Stimulated activated CD8-positive, alpha-beta memory T cell treated with anti-CD3 and anti-CD28 coated beads, Interleukin-4, amount 100 ng/mL, for 48 hours (primary cell): ENCODE measurements at regions not wholly inside any gene's neighbourhood (a gene's known extent, or its start where the extent isn't known, plus 50 kb on each side); places are given as distances from the start of the nearest gene placed in this dataset.
"Not testable (repeated sequence)": the region's sequence is repeated elsewhere in the genome, so short reads cannot be mapped to it uniquely, and the experiment has no call there.

Experiments
- DNase-seq: peaks from one replicate; pipeline ENCODE4 v3.0.0-alpha.2; 2020

DNA sequence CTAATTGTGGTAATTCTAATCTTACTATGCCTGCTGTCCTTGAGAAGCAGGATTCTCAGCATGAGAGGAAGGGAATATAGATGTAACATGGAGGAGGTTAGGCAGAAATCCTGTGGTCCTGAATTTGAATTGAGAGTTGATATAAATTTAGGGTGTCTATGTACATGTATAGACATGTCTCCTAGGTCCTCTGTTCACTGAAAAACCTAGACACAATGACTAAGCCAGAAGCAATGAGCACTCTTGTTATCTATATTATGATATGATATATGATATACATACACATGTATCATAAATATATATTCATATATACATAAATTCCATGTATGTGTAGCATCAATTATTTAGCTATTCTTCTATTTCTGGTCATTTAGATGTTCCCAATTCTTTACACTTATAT lies 173.3 kb upstream of the MKLN1 start:
- DNase-seq: no peak

DNA sequence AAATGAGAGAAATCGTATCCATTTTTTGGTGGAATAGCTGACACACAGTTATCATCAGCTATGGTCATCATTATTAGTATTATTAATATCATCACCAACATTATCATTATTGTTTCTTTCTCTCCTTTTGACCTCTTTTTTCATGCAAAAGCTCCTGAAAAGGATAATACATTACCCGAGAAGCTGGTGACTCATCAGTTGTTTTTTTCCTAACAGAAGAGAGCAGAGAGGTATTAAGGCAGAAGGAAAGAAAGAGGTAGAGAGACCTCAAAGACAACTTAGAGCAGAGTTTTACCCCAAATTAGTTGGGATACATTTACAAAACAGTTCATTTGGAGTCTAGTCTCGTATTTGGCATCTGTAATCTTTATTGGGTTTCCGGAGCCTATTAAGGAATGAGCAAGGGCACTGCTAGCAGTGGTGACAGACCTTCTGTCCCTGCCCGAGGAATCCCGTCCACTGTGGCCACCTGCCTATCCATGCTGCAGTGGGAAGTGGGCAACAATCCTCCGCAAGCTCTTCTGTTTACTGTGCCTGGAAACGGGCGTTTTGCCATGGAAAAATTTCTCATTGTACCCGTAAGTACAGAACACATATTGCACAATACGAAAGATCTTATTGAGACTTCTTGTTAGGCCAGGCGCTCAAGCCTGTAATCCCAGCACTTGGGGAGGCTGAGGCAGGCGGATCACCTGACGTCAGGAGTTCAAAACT lies 170.0 kb upstream of the MKLN1 start:
- no peak for DNase-seq

DNA sequence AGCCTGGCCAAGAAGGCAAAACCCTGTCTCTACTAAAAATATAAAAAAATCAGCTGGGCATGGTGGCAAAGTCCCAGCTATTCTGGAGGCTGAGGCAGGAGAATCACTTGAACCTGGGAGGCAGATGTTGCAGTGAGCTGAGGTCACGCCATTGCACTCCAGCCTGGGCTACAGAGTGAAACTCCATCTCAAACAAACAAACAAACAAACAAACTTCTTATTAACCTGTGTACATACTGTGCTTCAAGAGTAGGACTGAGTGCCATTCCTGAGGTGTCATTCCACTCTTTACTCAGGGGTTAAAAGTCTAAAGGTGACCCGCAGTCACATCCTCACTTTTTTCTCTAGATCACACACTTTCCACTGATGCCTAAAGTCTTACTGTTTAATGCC lies 169.4 kb upstream of the MKLN1 start:
- not testable (repeated sequence) for DNase-seq

DNA sequence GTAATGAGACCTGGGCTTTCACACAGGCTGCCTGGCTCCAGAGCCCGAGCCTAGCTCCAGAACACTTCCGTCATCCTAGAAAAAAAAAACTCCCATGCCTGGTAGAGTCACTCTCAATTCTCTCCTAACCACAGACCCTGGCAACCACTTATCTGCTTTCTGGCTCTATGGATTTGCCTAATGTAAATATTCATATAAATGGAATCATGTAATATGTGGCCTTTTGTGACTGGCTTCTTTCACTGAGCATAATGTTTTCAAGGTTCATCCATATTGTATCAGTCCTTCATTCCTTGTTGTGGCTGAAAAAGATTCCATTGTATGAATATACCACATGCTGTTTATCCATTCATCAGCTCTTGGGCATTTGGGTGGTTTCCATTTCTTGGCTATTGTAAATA lies 167.7 kb upstream of the MKLN1 start:
- no peak for DNase-seq

DNA sequence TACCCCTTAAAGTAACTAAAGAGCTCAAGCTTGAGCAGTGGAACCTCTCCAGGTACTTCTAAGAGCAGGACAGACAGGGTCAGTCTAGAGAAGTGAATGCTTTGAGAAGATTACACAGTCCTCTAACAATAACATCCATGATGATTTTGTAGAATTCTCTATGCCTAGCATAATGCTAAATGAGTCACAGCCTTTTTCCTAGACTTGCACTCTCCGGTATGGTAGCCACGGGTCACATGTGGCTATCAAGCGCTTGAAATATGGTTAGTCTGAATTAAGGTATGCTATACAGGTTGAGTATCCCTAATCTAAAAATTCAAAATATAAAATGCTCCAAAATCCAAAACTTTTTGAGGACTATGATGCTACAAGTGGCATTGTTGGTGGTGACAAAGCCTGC lies 166.6 kb upstream of the MKLN1 start:
- no peak for DNase-seq

DNA sequence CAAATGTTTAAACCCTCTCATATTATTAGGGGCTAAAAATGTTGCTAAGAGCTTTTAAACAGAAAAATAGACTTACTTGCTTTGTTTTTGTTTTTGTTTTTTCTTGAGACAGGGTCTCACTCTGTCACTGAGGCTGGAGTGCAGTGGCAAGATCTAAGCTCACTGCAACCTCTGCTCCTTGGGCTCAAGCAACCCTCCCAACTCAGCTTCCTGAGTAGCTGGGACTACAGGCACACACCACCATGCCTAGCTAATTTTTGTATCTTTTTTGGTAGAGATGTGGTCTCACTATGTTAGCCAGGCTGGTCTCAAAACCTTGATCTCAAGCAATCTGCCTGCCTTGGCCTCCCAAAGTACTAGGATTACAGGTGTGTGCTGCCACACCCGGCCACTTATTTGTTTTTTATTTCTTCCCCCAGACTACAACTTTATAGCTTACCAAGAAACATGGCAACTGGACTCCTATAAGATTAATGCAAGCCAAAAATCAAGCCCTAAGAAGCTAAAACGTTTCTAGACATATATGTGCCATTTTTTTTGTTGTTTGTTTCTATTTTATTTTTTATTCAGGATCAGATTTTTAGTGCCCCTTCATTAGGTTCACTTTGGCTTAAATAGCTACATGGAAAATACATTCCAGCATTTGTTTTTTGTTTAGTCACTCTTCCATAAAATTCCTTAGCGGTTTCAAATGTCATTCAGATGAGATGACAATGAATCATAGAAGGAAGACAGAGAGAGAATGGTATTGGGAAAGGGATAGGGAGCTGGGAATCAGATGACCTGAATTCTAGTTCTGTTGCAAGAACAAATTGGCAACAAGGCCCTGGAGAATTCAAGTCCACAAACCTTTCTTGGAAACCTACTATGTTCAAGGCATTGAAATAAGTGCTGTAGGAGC lies 163.4 kb upstream of the MKLN1 start:
- DNase-seq: no peak

DNA sequence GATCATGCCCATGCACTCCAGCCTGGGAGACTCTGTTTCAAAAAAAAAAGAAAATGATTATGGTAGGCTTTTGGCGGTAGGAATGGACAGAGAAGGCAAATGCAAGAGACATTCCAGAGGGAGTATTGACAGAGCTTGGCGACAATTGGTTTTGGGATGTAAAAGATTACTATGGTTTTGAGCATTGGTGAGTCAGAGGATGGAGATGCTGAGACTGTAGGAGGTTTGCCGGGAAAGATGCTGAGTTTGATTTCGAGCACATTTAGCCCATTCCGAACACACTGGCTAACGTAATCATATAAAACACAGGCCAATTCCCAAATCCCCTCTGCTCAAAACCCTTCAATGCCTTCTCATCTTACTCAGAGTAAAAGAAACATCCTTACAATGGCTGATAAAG lies 161.6 kb upstream of the MKLN1 start:
- DNase-seq: no peak

DNA sequence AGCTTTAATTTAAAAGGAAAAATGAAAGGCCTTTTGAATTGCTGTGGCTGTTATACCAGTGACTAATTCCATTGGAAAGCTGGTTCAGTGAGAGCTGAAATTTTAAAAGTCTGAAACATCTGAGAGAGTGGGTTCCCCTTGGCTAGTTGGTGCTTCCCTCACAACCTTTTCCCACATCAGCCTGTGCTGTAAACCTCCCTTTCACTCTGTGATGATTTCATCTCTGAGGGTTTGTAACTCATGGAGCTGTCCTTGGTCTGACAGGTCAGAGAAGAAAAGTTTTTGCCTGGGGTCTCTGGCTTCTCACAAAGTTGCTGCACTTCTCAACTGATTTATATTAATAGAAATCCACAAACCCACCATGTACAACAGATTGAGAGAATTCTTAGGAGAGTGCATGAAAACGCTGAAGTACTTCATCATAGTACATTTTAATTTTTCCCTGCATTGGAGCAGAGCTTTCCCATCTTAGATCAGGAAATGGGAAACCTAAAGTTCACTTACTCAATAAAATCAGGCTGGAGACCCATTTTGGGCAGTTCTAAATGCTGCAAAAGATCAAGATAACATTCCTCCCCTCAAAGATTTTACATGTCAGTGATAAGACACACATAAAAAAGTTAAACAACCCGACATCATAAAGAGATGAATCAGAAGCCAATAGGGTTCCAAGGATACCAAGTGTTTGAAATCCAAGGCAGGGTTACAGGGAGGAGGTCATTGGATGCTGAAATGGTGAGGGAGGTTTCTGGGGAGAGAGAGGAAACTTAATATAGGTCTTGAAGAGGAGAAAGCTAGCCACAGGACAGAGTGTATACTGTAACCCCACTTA lies 157.0 kb upstream of the MKLN1 start:
- DNase-seq: no peak

DNA sequence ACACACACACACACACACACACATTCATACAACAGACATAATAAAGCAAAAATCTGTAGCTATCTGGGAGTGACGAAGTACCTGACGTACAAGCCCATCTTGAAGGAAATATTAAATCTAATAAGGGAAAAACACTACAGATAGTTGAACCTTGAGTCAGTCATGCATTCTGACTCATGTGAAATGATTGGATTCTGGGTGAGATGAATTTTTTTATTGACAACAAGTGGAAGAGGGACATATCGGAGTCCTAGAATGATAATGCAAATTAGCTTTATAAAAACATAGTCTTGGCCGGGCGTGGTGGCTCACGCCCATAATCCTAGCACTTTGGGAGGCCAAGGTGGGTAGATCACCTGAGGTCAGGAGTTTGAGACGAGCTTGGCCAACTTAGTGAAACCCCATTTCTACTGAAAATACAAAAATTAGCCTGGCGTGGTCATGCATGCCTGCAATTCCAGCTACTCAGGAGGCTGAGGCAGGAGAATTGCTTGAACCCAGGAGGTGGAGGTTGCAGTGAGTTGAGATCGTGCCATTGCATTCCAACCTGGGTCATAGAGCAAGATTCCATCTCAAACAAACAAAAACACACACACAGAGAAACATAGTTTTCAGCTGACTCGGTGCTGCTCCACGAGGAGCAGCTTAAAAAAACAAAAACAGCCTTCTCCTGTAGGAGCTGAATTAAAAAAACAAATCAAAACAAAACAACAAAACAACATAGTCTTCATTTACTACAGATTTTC lies 154.4 kb upstream of the MKLN1 start:
- no peak for DNase-seq

DNA sequence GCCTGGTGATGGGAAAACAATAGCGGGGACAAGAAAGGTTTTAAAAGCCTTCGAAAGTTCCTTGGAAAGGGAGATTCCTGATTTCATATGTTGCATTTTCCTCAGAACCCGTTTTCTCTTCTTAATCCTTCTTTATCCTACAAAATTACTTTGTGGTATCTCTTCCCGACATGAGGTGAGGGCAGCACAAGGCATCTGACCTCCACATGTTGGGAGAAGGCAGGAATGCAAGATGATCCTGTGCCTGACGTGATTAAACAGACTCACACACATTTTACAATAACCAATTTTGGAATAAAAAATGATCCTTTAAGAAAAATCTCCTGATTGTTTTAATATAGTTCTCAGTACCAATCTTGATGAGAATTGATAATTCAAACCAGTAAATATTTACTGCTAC lies 153.3 kb upstream of the MKLN1 start:
- no peak for DNase-seq

DNA sequence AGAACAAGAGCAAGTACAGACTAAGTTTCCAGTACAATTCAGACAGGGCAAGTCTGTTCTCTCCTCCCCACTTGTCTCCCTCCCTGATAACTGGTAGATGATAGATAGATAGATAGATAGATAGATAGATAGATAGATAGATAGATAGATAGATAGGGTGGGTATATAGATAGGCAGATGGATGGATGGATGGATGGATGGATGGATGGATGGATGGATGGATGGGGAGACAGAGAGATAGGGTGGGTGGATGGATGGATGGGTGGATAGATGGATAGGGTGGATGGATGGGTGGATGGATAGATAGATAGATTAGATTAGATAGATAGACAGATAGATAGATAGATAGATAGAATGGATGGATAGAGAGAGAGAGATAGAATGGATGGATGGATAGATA lies 152.8 kb upstream of the MKLN1 start:
- DNase-seq: no peak

DNA sequence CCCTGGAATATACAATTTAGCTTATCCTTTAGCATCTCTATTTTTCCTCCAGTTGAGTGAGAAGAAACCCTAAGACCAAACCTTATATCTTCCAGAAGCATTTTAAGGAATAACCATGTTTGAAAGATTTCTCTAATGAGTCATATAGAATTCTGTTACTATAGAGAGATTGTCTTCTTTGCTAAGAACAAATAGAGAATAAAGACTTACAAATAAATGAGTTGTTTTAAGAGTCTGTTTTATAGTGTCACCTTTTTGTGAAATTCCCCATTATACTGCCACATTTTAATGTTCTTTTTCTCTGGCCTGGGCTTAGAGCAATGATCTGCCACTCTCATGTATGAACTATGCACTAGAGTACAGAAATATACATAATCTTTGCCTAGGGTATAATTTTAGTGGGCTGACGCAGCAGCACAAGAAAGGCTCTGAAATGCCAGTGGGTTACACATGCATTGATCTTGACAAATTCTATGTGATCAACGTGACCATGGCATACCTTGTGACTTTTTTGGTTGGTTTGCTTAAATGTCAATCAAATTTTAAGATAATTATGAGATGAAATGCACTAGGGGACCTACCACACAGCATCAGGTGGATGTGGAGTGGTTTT lies 145.1 kb upstream of the MKLN1 start:
- no peak for DNase-seq

DNA sequence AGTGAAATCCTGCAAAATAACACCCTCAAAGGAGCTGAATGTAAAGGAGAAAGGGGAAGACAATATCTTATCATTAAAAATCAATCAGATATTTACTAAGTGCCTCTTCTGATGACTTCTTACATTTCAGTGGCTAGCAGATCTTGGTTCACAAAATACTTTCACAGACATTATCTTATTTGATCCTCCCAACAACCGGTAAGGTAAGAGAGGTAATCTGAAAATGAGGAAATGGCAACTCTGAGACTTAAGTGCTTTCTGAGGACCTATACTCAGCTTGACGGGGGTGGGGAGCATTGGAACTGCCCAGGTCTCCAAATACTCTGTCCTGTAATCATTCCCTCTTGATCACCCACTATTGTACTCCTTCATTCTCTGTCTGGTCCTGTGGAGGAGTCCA lies 144.6 kb upstream of the MKLN1 start:
- no peak for DNase-seq

DNA sequence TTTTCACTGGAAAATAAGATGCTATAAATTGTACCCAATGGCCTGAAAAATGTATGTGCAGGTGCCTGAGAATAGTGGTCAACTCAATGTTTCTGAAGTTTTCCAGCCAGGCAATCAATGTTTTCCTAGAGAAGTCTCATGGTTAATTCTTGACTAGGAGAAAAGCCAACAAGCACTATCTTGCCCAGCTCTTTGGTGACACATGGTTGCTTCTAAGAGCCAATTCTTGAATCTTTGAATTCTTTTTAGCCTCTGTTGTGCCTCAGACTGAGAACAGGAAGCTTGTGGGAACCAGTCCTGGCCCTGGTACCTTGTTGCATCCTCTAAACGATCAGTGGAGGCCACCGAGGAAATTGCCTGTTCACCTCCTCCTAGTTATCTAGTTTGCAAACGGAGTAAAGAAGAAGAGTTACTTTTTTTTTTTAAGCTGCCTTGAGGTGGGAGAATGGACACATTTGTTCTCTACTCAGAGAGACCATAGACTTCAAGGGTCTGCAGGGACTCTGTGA lies 144.0 kb upstream of the MKLN1 start:
- DNase-seq: no peak

DNA sequence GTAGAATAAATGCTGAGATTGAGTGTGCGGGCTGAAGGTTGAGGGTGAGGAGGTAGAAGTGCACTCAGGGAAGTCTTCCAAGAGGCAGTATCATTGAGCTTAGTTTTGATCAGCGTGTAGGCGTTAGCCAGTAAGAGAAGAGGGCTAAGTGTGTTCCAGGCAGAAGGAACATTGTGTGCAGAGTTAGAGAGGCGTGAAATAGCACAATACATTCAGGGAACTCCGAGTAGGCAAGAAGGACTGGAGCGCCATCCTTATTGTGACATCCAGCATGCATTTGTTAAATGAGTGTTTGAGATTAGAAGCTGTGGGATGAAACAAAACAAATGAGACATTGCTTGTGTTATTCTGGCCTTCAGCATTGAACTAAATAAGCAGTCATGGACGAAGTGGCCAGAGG lies 140.9 kb upstream of the MKLN1 start:
- no peak for DNase-seq

DNA sequence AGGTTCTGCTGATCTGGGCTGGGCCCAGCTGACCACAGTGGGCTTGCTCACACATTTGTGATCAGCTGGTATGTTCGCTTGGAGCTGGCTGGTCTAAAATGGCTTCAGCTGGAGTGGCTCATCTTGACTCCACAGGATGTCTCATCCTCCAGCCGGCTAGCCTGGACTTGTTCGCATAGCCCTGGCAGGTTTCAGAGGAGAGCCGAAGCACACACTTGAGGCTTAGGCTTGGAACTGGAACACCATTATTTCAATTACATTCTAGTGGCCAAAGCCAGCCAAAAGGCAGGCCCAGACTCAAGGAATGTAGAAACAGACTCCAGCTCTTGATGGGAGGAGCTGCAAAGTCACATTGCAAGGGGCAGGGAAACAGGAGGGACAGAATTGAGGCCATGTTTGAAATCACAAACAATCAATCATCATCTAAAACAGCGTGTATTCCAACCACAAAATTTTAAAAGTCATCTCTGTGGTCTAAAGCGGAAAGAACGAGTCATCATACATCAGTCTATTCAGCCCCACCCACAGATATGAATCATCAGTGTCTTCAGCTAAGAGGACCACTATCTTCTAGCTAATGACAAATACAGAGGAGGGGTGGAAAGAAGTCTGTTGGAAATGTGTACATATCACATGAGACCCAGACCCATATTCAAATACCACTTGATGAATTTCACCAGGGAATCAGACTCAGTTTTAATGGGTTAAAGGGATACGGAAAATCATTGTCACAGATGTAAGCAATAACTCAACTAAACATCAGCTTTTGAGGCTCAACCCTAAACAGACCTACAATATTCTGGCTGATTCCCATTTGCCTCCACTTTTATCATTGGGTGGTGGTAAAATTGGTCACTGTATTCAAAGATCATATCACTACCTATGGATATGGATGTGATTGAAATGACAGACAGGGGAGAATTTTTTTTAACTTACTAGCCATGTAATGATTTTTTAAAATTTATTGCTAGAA lies 139.0 kb upstream of the MKLN1 start:
- peak; percentile 63 for DNase-seq

DNA sequence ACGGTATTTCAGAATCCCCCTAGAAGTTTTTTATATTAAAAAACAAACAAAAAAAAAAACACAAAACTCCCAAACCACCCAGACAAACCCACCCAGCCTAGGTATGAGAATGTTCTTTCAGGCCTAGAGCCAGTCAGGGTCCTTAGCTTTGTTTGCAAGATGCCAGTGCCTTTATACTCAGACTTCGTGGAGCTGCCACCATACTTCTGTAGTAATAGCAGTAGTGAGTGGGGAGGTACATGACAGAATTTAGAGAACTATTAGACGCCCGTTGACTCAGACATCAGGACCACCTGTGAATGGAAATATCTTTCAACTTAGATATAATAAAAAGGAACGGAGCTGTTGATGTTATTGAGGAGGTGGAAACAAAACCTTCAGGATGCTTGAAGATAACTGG lies 138.2 kb upstream of the MKLN1 start:
- DNase-seq: no peak

DNA sequence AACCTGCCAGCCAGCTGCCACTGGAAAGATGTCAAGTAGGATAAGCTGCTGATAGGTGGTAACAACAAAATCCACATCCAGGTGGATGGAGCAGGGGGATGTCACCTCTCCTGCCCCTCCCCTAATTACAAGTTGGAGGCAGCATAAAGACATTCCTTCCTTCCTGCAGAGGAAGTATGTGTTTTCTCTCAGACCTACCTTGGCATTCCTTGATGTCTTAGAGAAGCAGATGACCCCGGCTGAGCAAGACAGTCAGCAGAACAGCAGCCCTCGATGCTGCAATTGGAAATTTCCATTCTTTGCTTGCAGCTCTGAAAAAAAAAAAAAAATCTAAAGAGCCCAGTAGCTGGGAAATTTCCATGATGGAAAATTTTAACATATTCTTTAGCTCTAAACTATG lies 137.5 kb upstream of the MKLN1 start:
- no peak for DNase-seq

DNA sequence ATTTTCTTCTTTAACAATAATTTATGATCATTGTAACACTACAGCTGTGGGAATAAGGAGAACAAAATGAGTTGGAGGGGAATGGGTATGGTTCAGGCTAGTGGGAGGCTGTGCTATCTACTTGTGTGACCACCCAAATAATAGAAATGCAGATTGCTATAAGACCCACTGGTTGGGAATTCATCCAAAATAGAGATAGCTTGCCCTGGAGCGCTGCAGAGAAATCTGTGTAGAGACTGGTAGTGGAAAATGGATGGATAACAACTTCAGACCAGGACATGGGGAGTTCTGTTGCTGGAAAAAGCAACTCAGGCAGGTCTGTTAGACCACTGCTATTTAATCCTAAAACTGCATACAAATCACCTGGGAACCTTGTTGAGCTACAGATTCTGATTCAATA lies 137.1 kb upstream of the MKLN1 start:
- no peak for DNase-seq

DNA sequence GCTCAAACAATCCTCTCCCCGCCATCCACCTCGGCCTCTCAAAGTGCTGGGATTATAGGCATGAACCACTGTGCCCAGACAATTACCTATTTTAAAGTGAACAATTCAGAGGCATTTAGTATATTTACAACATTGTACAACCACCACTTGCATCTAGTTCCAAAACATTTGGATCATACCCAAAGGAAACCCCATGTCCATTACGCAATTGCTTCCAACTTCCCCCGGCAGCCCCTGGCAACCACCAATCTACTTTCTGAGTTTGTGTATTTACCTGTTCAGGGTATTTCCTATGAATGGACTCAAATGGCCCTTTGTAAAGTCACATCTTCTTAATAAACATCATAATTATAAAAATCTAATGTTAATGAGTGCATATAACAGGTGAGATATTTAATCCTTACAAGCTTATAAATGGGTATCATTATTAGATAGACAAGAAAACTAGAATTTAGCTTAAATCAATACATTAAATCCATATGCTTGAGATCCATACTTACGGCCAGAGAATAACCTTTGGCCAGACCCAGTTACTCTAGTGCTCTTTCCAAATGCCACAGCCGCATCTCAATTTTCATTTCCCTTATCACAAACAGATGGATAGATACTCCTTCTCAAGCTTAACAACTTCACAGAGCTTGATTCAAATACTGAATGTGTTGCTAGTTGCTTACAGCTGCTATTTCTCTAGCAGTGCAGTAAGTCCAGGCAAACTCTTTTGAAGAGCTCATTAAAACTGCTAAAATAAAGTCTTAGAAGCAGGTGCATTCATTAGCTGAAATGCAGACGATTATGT lies 133.4 kb upstream of the MKLN1 start:
- no peak for DNase-seq
